Large intestine (tissue), 3 donors: ENCODE measurements at regions not wholly inside any gene's neighbourhood (a gene's known extent, or its start where the extent isn't known, plus 50 kb on each side); places are given as distances from the start of the nearest gene placed in this dataset.

Source experiments
- DNase-seq, 2 donors: peaks; one replicate each; pipeline versions ENCODE4 v3.0.0 to v3.0.0-alpha.2; 2013
- H3K27ac ChIP-seq: one replicate; pipeline ENCODE4 v1.5.1; 2013; ENCODE audit warnings: low read length
- H3K27me3 ChIP-seq: 2 replicates; pipeline ENCODE4 v1.6.1; 2013; ENCODE audit warnings: low read length; ENCODE audit not compliant: control insufficient read depth, insufficient read depth
- H3K36me3 ChIP-seq: 2 replicates; pipeline ENCODE4 v1.6.1; 2013; ENCODE audit warnings: low read length; ENCODE audit not compliant: control insufficient read depth, insufficient read depth
- H3K4me1 ChIP-seq: one replicate; pipeline ENCODE4 v1.6.1; 2013; ENCODE audit warnings: low read length; ENCODE audit not compliant: control insufficient read depth, insufficient read depth
- H3K4me3 ChIP-seq: one replicate; pipeline ENCODE4 v1.5.1; 2013; ENCODE audit warnings: low read length
- H3K9me3 ChIP-seq: one replicate; pipeline ENCODE4 v1.6.1; 2013; ENCODE audit warnings: mild to moderate bottlenecking, low read depth, low read length, moderate library complexity; ENCODE audit not compliant: control insufficient read depth
- WGBS: methylation state at CpG from one replicate; pipeline ENCODE4 v1.1.5; 2013; ENCODE audit warnings: low lambda C conversion rate; ENCODE audit not compliant: insufficient coverage; 5-methylcytosine and 5-hydroxymethylcytosine counted together

GRCh38 chr2:153106802-153107477, 371.6 kb downstream of the RPRM start:
- no peak overlapping the region for H3K4me3 ChIP-seq

GRCh38 chr2:153105829-153106578, 372.6 kb downstream of the RPRM start:
- Histone ChIP-seq H3K4me1 (no peaks in the 10 kb centered on the region), H3K9me3 (no peaks in the 10 kb centered on the region), H3K36me3 (no peaks in the 10 kb centered on the region), H3K27ac (no peak overlapping the region), H3K4me3 (no peak overlapping the region), H3K27me3 (no peaks in the 10 kb centered on the region)
- WGBS, result no CpG with 5 or more reads among the region's 2 CpGs
- no peak for DNase-seq

More at GRCh38 chr2:153106802-153107477, 371.6 kb downstream of the RPRM start:
- Histone ChIP-seq H3K9me3 (no peaks in the 10 kb centered on the region), H3K4me1 (no peaks in the 10 kb centered on the region), H3K27me3 (no peaks in the 10 kb centered on the region), H3K36me3 (no peaks in the 10 kb centered on the region), H3K27ac (no peak overlapping the region)
- DNase-seq, result no peak
- 88% methylated on average over 1 of the region's 1 CpG for WGBS

- Histone ChIP-seq H3K4me1 (no peaks in the 10 kb centered on the region), H3K27me3 (no peaks in the 10 kb centered on the region), H3K9me3 (no peaks in the 10 kb centered on the region), H3K4me3 (no peak overlapping the region), H3K27ac (no peak overlapping the region), H3K36me3 (no peaks in the 10 kb centered on the region)
- WGBS, result 0% methylated on average over 1 of the region's 2 CpGs
- no peak for DNase-seq
Observed at GRCh38 chr2:153101187-153101586, 377.4 kb downstream of the RPRM start.

GRCh38 chr2:153100151-153100550, 378.4 kb downstream of the RPRM start:
- H3K9me3 ChIP-seq, result no peaks in the 10 kb centered on the region
- DNase-seq, result no peak
- H3K4me3 ChIP-seq, result no peak overlapping the region
- H3K27ac ChIP-seq, result no peak overlapping the region
- H3K4me1 ChIP-seq, result no peaks in the 10 kb centered on the region
- no peaks in the 10 kb centered on the region for H3K27me3 ChIP-seq
- no peaks in the 10 kb centered on the region for H3K36me3 ChIP-seq

GRCh38 chr2:153098073-153098472, 379.7 kb downstream of the ARL6IP6 start:
- Histone ChIP-seq H3K36me3 (no peaks in the 10 kb centered on the region), H3K9me3 (no peaks in the 10 kb centered on the region), H3K4me3 (no peak overlapping the region), H3K4me1 (no peaks in the 10 kb centered on the region), H3K27me3 (no peaks in the 10 kb centered on the region), H3K27ac (no peak overlapping the region)
- DNase-seq, result no peak

GRCh38 chr2:153096272-153096671, 377.9 kb downstream of the ARL6IP6 start:
- H3K36me3 ChIP-seq, result no peaks in the 10 kb centered on the region
- no peak overlapping the region for H3K27ac ChIP-seq
- no CpG with 5 or more reads among the region's 2 CpGs for WGBS
- H3K4me1 ChIP-seq, result no peaks in the 10 kb centered on the region
- H3K9me3 ChIP-seq, result no peaks in the 10 kb centered on the region
- no peak overlapping the region for H3K4me3 ChIP-seq
- no peaks in the 10 kb centered on the region for H3K27me3 ChIP-seq
- DNase-seq, result no peak

- Histone ChIP-seq H3K9me3 (peaks cover 3% of the 10 kb centered on the region), H3K27ac (no peak overlapping the region), H3K36me3 (no peaks in the 10 kb centered on the region), H3K27me3 (no peaks in the 10 kb centered on the region), H3K4me3 (no peak overlapping the region), H3K4me1 (no peaks in the 10 kb centered on the region)
- no peak for DNase-seq
Observed at GRCh38 chr2:153091344-153091743, 372.9 kb downstream of the ARL6IP6 start.

- Histone ChIP-seq H3K9me3 (no peaks in the 10 kb centered on the region), H3K27me3 (no peaks in the 10 kb centered on the region), H3K4me3 (no peak overlapping the region), H3K36me3 (no peaks in the 10 kb centered on the region), H3K4me1 (no peaks in the 10 kb centered on the region), H3K27ac (no peak overlapping the region)
- WGBS, result no CpG with 5 or more reads among the region's 1 CpG
- DNase-seq, result no peak
Observed at GRCh38 chr2:153079315-153079714, 360.9 kb downstream of the ARL6IP6 start.

GRCh38 chr2:153077311-153077710, 358.9 kb downstream of the ARL6IP6 start:
- Histone ChIP-seq H3K27me3 (no peaks in the 10 kb centered on the region), H3K36me3 (no peaks in the 10 kb centered on the region), H3K9me3 (no peaks in the 10 kb centered on the region), H3K27ac (no peak overlapping the region), H3K4me3 (no peak overlapping the region), H3K4me1 (no peaks in the 10 kb centered on the region)
- 42% methylated on average over 2 of the region's 2 CpGs for WGBS
- no peak for DNase-seq

- no peak for DNase-seq
- no CpG with 5 or more reads among the region's 1 CpG for WGBS
Observed at GRCh38 chr2:153074207-153074606, 355.8 kb downstream of the ARL6IP6 start.

GRCh38 chr2:153072813-153073212, 354.4 kb downstream of the ARL6IP6 start:
- 95% methylated on average over 8 of the region's 8 CpGs for WGBS
- H3K4me3 ChIP-seq, result no peak overlapping the region
- no peaks in the 10 kb centered on the region for H3K36me3 ChIP-seq
- H3K27ac ChIP-seq, result no peak overlapping the region
- no peaks in the 10 kb centered on the region for H3K4me1 ChIP-seq
- H3K27me3 ChIP-seq, result no peaks in the 10 kb centered on the region
- H3K9me3 ChIP-seq, result no peaks in the 10 kb centered on the region
- DNase-seq, result no peak

More at GRCh38 chr2:153074207-153074606, 355.8 kb downstream of the ARL6IP6 start:
- Histone ChIP-seq H3K4me1 (no peaks in the 10 kb centered on the region), H3K9me3 (no peaks in the 10 kb centered on the region), H3K4me3 (no peak overlapping the region), H3K36me3 (no peaks in the 10 kb centered on the region), H3K27me3 (no peaks in the 10 kb centered on the region), H3K27ac (no peak overlapping the region)
